ENCODE measurements at regions not wholly inside any gene's neighbourhood (a gene's known extent, or its start where the extent isn't known, plus 50 kb on each side); places are given as distances from the start of the nearest gene placed in this dataset.

- TF ChIP-seq POLR2A (IDR thresholded peaks at IDR 0.05) (no peak), CTCF (IDR thresholded peaks at IDR 0.05) (no peak), EP300 (IDR thresholded peaks at IDR 0.05; ENCODE audit: low read depth) (no peak), POLR2AphosphoS5 (IDR thresholded peaks at IDR 0.05) (no peak)
- Histone ChIP-seq H3K36me3 (no peaks in the 10 kb centered on the region), H3K4me1 (peaks cover 0 to 15% (median 5%) of the 10 kb centered on the region in 4 donors), H3K27ac (no peak overlapping the region), H3K9me3 (peaks cover 0 to 5% of the 10 kb centered on the region in 2 donors), H3K27me3 (no peaks in the 10 kb centered on the region), H3K4me3 (no peak overlapping the region)
- no peak for DNase-seq
- 87 to 97% methylated on average over 3 to 4 of the region's 4 CpGs for WGBS, 2 donors (ENCODE audit: low coverage in 1 of 2)
- intact Hi-C loops (cut with DNase I; ENCODE audit: low total_unique reads) = no loop called here
- in situ Hi-C loops (cut with MboI; ENCODE audit: low pct_ligation_motif_present in 1 of 4, low pct_unique_long_range_greater_than_20kb in 1 of 4, low sequenced_read_pairs in 3 of 4) = no loop called here
Observed at GRCh38 chr10:121165276-121165675, 314.1 kb downstream of the WDR11 start.

- H3K9me3 ChIP-seq = peaks cover 0 to 5% of the 10 kb centered on the region in 2 donors
- H3K4me1 ChIP-seq = peaks cover 0 to 15% (median 5%) of the 10 kb centered on the region in 4 donors
- TF ChIP-seq POLR2AphosphoS5 (IDR thresholded peaks at IDR 0.05) = no peak
- TF ChIP-seq CTCF (IDR thresholded peaks at IDR 0.05) = no peak
- TF ChIP-seq EP300 (IDR thresholded peaks at IDR 0.05; ENCODE audit: low read depth) = no peak
- TF ChIP-seq POLR2A (IDR thresholded peaks at IDR 0.05) = no peak
- H3K27me3 ChIP-seq = no peaks in the 10 kb centered on the region
- no peak overlapping the region for H3K4me3 ChIP-seq
- intact Hi-C loops (cut with DNase I; ENCODE audit: low total_unique reads) = no loop called here
- in situ Hi-C loops (cut with MboI; ENCODE audit: low pct_ligation_motif_present in 1 of 4, low pct_unique_long_range_greater_than_20kb in 1 of 4, low sequenced_read_pairs in 3 of 4) = no loop called here
- WGBS, 2 donors (ENCODE audit: low coverage in 1 of 2) = 52 to 70% methylated on average over 2 to 10 of the region's 10 CpGs
- H3K36me3 ChIP-seq = no peaks in the 10 kb centered on the region
- peak; percentile 21 for DNase-seq
- peak overlapping the region in 1 of 4 donors; percentile 31 for H3K27ac ChIP-seq
Observed at GRCh38 chr10:121167534-121168243, 316.5 kb downstream of the WDR11 start.

- no peaks in the 10 kb centered on the region for H3K27me3 ChIP-seq
- in situ Hi-C loops (cut with MboI; ENCODE audit: low pct_ligation_motif_present in 1 of 4, low pct_unique_long_range_greater_than_20kb in 1 of 4, low sequenced_read_pairs in 3 of 4) (no loop called here), intact Hi-C loops (cut with DNase I; ENCODE audit: low total_unique reads) (no loop called here)
- H3K4me1 ChIP-seq = peaks cover 0 to 15% (median 5%) of the 10 kb centered on the region in 4 donors
- H3K9me3 ChIP-seq = peaks cover 0 to 5% of the 10 kb centered on the region in 2 donors
- no peak for TF ChIP-seq POLR2A (IDR thresholded peaks at IDR 0.05)
- no peak for TF ChIP-seq CTCF (IDR thresholded peaks at IDR 0.05)
- TF ChIP-seq EP300 (IDR thresholded peaks at IDR 0.05; ENCODE audit: low read depth) = no peak
- TF ChIP-seq POLR2AphosphoS5 (IDR thresholded peaks at IDR 0.05) = no peak
- no peak for DNase-seq
- WGBS, 2 donors (ENCODE audit: low coverage in 1 of 2) = 76 to 90% methylated on average over 3 to 5 of the region's 5 CpGs
- H3K36me3 ChIP-seq = no peaks in the 10 kb centered on the region
- no peak overlapping the region for H3K4me3 ChIP-seq
- H3K27ac ChIP-seq = no peak overlapping the region
Observed at GRCh38 chr10:121168545-121169216, 317.5 kb downstream of the WDR11 start.

GRCh38 chr10:121169406-121169805, 318.2 kb downstream of the WDR11 start:
- intact Hi-C loops (cut with DNase I; ENCODE audit: low total_unique reads) = no loop called here
- H3K4me3 ChIP-seq = no peak overlapping the region
- WGBS, 2 donors (ENCODE audit: low coverage in 1 of 2) = 87% methylated on average over 3 of the region's 3 CpGs; no CpG with 5 or more reads in 1 of the 2 donors
- H3K36me3 ChIP-seq = no peaks in the 10 kb centered on the region
- TF ChIP-seq POLR2A (IDR thresholded peaks at IDR 0.05) = no peak
- no peak for TF ChIP-seq EP300 (IDR thresholded peaks at IDR 0.05; ENCODE audit: low read depth)
- no peak overlapping the region for H3K27ac ChIP-seq
- in situ Hi-C loops (cut with MboI; ENCODE audit: low pct_ligation_motif_present in 1 of 4, low pct_unique_long_range_greater_than_20kb in 1 of 4, low sequenced_read_pairs in 3 of 4) = no loop called here
- H3K27me3 ChIP-seq = no peaks in the 10 kb centered on the region
- H3K9me3 ChIP-seq = no peaks in the 10 kb centered on the region
- no peak for DNase-seq
- H3K4me1 ChIP-seq = peaks cover 0 to 15% (median 5%) of the 10 kb centered on the region in 4 donors
